ENCODE measurements at regions not wholly inside any gene's neighbourhood (a gene's known extent, or its start where the extent isn't known, plus 50 kb on each side); places are given as distances from the start of the nearest gene placed in this dataset.

DNA sequence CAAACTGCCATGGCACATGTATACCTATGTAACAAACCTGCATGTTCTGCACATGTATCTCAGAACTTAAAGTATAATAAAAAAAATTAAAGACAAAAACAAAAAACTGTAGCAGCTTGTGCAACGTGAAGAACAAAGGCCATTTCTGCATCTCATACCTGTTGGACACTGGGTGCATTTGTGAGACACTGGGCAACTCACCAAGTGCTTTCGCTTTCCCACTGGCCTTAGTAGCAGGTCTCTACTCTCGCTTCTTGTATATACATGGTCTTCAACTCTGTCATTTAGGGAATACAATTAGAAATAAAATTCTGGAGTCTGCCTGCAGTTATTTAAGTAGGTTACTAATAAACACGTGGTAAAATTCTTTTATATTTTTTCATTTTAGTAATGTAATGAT, 423.8 kb downstream of the CBLN4 start:
- Histone ChIP-seq H3K4me3 (no peak overlapping the region), H2AFZ (no peak overlapping the region)
- 95% methylated on average over 4 of the region's 4 CpGs for WGBS (ENCODE audit: low lambda C conversion rate, missing lambda C conversion rate)

DNA sequence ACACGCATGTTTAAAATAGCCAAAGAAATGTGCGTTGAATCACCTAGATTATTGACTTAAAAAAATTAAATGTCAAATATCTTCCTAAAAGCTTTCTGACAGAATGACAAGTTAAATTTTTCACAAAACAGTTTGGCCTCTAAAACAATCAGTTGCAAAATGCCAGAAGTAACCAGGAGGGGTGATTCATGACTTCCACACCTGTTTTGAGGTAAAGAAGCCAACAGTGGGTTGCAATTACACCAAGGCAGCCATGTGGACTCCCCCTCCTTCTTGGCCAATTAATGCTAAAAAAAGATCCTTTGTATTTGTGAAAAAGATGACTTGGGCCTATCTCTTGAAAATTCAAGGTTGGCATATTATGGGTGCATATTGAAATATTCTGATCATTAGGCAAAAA, 424.8 kb downstream of the CBLN4 start:
- WGBS (ENCODE audit: low lambda C conversion rate, missing lambda C conversion rate): 73% methylated on average over 2 of the region's 2 CpGs

More for the DNA sequence above, 423.8 kb downstream of the CBLN4 start:
- TF ChIP-seq EZH2phosphoT487 (IDR thresholded peaks at IDR 0.05; ENCODE audit: low read depth, severe bottlenecking, unreplicated experiment): no peak
- TF ChIP-seq EZH2 (IDR thresholded peaks at IDR 0.05; ENCODE audit: borderline replicate concordance): no peak
- no peak for TF ChIP-seq CTCF (IDR thresholded peaks at IDR 0.05; ENCODE audit: poor library complexity)
- no peaks in the 10 kb centered on the region for H3K79me2 ChIP-seq
- no peak for DNase-seq (ENCODE audit: low spot score)
- H3K27me3 ChIP-seq: no peaks in the 10 kb centered on the region
- no peaks in the 10 kb centered on the region for H3K36me3 ChIP-seq (replicated peaks; ENCODE audit: insufficient read depth, low read depth)
- no peaks in the 10 kb centered on the region for H4K20me1 ChIP-seq (ENCODE audit: insufficient read depth, poor library complexity, severe bottlenecking)
- no peaks in the 10 kb centered on the region for H3K9me2 ChIP-seq (replicated peaks; ENCODE audit: insufficient read depth)
- H3K27ac ChIP-seq: no peak overlapping the region
- no peaks in the 10 kb centered on the region for H3K9me3 ChIP-seq (ENCODE audit: low read depth)
- H3K4me1 ChIP-seq (ENCODE audit: insufficient read depth): no peaks in the 10 kb centered on the region
- no peak overlapping the region for H3K4me2 ChIP-seq

DNA sequence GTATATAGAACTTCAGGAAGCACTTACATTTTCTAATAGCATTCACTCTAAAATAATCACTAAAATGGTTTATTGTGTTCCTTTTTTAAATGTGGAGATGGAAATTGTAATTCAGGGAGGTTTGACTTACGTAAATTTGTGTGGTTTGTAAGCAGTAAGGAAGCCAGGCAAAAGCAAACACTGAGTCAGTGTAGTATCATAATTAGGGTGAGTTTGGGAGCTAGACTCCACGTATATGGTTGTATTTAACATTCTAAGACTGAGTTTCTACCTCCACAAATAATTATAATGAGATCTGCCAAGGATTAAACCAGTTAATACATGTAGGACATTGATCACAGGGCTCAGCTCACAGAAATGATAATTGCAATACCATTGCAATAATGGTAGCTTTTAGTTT, 425.5 kb downstream of the CBLN4 start:
- Histone ChIP-seq H3K79me2 (no peaks in the 10 kb centered on the region), H3K4me3 (no peak overlapping the region), H3K27ac (no peak overlapping the region), H3K9me2 (replicated peaks; ENCODE audit: insufficient read depth) (no peaks in the 10 kb centered on the region), H3K36me3 (replicated peaks; ENCODE audit: insufficient read depth, low read depth) (no peaks in the 10 kb centered on the region), H3K9me3 (ENCODE audit: low read depth) (no peaks in the 10 kb centered on the region), H3K4me1 (ENCODE audit: insufficient read depth) (no peaks in the 10 kb centered on the region), H3K4me2 (no peak overlapping the region), H4K20me1 (ENCODE audit: insufficient read depth, poor library complexity, severe bottlenecking) (no peaks in the 10 kb centered on the region), H3K27me3 (no peaks in the 10 kb centered on the region), H2AFZ (no peak overlapping the region)
- TF ChIP-seq CTCF (IDR thresholded peaks at IDR 0.05; ENCODE audit: poor library complexity) (no peak), EZH2 (IDR thresholded peaks at IDR 0.05; ENCODE audit: borderline replicate concordance) (no peak), EZH2phosphoT487 (IDR thresholded peaks at IDR 0.05; ENCODE audit: low read depth, severe bottlenecking, unreplicated experiment) (no peak)
- 74% methylated on average over 2 of the region's 2 CpGs for whole genome bisulfite sequencing (ENCODE audit: low lambda C conversion rate, missing lambda C conversion rate)
- no peak for DNase-seq (ENCODE audit: low spot score)

More for the DNA sequence above, 424.8 kb downstream of the CBLN4 start:
- no peaks in the 10 kb centered on the region for H3K4me1 ChIP-seq (ENCODE audit: insufficient read depth)
- no peaks in the 10 kb centered on the region for H3K36me3 ChIP-seq (replicated peaks; ENCODE audit: insufficient read depth, low read depth)
- no peak for DNase-seq (ENCODE audit: low spot score)
- H3K9me3 ChIP-seq (ENCODE audit: low read depth): no peaks in the 10 kb centered on the region
- TF ChIP-seq EZH2 (IDR thresholded peaks at IDR 0.05; ENCODE audit: borderline replicate concordance): no peak
- TF ChIP-seq CTCF (IDR thresholded peaks at IDR 0.05; ENCODE audit: poor library complexity): no peak
- no peak for TF ChIP-seq EZH2phosphoT487 (IDR thresholded peaks at IDR 0.05; ENCODE audit: low read depth, severe bottlenecking, unreplicated experiment)
- no peak overlapping the region for H3K4me2 ChIP-seq
- no peak overlapping the region for H3K27ac ChIP-seq
- H3K79me2 ChIP-seq: no peaks in the 10 kb centered on the region
- no peak overlapping the region for H3K4me3 ChIP-seq
- H2AFZ ChIP-seq: no peak overlapping the region
- no peaks in the 10 kb centered on the region for H3K27me3 ChIP-seq
- no peaks in the 10 kb centered on the region for H3K9me2 ChIP-seq (replicated peaks; ENCODE audit: insufficient read depth)
- H4K20me1 ChIP-seq (ENCODE audit: insufficient read depth, poor library complexity, severe bottlenecking): no peaks in the 10 kb centered on the region

- 74% methylated on average over 1 of the region's 1 CpG for WGBS (ENCODE audit: low lambda C conversion rate, missing lambda C conversion rate)
- Histone ChIP-seq H2AFZ (no peak overlapping the region), H3K36me3 (replicated peaks; ENCODE audit: insufficient read depth, low read depth) (no peaks in the 10 kb centered on the region), H3K9me2 (replicated peaks; ENCODE audit: insufficient read depth) (no peaks in the 10 kb centered on the region), H4K20me1 (ENCODE audit: insufficient read depth, poor library complexity, severe bottlenecking) (no peaks in the 10 kb centered on the region), H3K4me2 (no peak overlapping the region), H3K9me3 (ENCODE audit: low read depth) (no peaks in the 10 kb centered on the region), H3K27ac (no peak overlapping the region), H3K27me3 (no peaks in the 10 kb centered on the region), H3K4me3 (no peak overlapping the region), H3K4me1 (ENCODE audit: insufficient read depth) (no peaks in the 10 kb centered on the region), H3K79me2 (no peaks in the 10 kb centered on the region)
- TF ChIP-seq EZH2phosphoT487 (IDR thresholded peaks at IDR 0.05; ENCODE audit: low read depth, severe bottlenecking, unreplicated experiment) (no peak), CTCF (IDR thresholded peaks at IDR 0.05; ENCODE audit: poor library complexity) (no peak), EZH2 (IDR thresholded peaks at IDR 0.05; ENCODE audit: borderline replicate concordance) (no peak)
- DNase-seq (ENCODE audit: low spot score): no peak
Observed at GRCh38 chr20:55576981-55577380, 428.3 kb downstream of the CBLN4 start.
